Endothelial cell of umbilical vein (primary cell): ENCODE measurements at regions not wholly inside any gene's neighbourhood (a gene's known extent, or its start where the extent isn't known, plus 50 kb on each side); places are given as distances from the start of the nearest gene placed in this dataset.
"Not testable (repeated sequence)": the region's sequence is repeated elsewhere in the genome, so short reads cannot be mapped to it uniquely, and the experiment has no call there.

Source experiments
- CTCF ChIP-seq, 2 donors: IDR thresholded peaks; 1 replicate in 1 of 2; 2 replicates in 1 of 2; pipeline ENCODE4 v1.5.1; 2011; ENCODE audit warnings: low read length in 2 of 2, mild to moderate bottlenecking in 2 of 2, moderate library complexity in 2 of 2, control low read depth in 1 of 2, inconsistent platforms in 1 of 2, low read depth in 1 of 2; ENCODE audit not compliant: insufficient read depth in 1 of 2; ENCODE audit errors: extremely low read depth in 1 of 2
- EZH2 ChIP-seq: IDR thresholded peaks from 2 replicates; pipeline ENCODE4 v1.6.1; 2012; ENCODE audit warnings: borderline replicate concordance, low read depth, mild to moderate bottlenecking, moderate library complexity, low read length, inconsistent platforms; ENCODE audit not compliant: severe bottlenecking
- FOS ChIP-seq: IDR thresholded peaks from 2 replicates; pipeline ENCODE4 v1.6.1; 2011; ENCODE audit warnings: mild to moderate bottlenecking, low read length, moderate library complexity, borderline replicate concordance; ENCODE audit not compliant: insufficient read depth
- JUN ChIP-seq: IDR thresholded peaks from 2 replicates; pipeline ENCODE4 v1.6.1; 2011; ENCODE audit warnings: borderline replicate concordance, low read depth; ENCODE audit not compliant: insufficient read length, insufficient read depth
- MAX ChIP-seq: IDR thresholded peaks from 2 replicates; pipeline ENCODE4 v1.6.1; 2011; ENCODE audit not compliant: insufficient read depth, insufficient read length
- MYC ChIP-seq: IDR thresholded peaks from one replicate; pipeline ENCODE4 v1.6.1; 2011; ENCODE audit warnings: mild to moderate bottlenecking, low read depth, low read length
- POLR2A ChIP-seq: IDR thresholded peaks from 2 replicates; pipeline ENCODE4 v1.6.1; 2012; ENCODE audit warnings: low read depth, mild to moderate bottlenecking, control low read depth, low read length
- POLR2AphosphoS5 ChIP-seq: IDR thresholded peaks from 2 replicates; pipeline ENCODE4 v1.6.1; 2012; ENCODE audit warnings: low read depth, mild to moderate bottlenecking, control low read depth, low read length, moderate library complexity; ENCODE audit not compliant: insufficient read depth

GRCh38 chr18:11479031-11479430, 130.4 kb upstream of the SLC35G4 start:
- TF ChIP-seq CTCF (IDR thresholded peaks at IDR 0.05; ENCODE audit: extremely low read depth in 1 of 2, insufficient read depth in 1 of 2, low read depth in 1 of 2, low read length in 2 of 2); EZH2; POLR2A; MAX; POLR2AphosphoS5; MYC; JUN; FOS: not testable (repeated sequence)
